HG02642 (cell line): ENCODE measurements at regions not wholly inside any gene's neighbourhood (a gene's known extent, or its start where the extent isn't known, plus 50 kb on each side); places are given as distances from the start of the nearest gene placed in this dataset.
"Not testable (repeated sequence)": the region's sequence is repeated elsewhere in the genome, so short reads cannot be mapped to it uniquely, and the experiment has no call there.

Source experiments
- ATAC-seq: cut with Tn5 transposase; IDR thresholded peaks from one replicate; pipeline ENCODE4 v1.9.1; 2021; ENCODE audit warnings: mild to moderate bottlenecking; ENCODE audit not compliant: unreplicated experiment, poor library complexity

GRCh38 chr14:57066463-57066862, 202.2 kb downstream of the EXOC5 start:
- no peak for ATAC-seq

- no peak for ATAC-seq
Measured at GRCh38 chr14:57061009-57061711, 207.5 kb downstream of the EXOC5 start.

GRCh38 chr14:57060276-57060955, 208.3 kb downstream of the EXOC5 start:
- ATAC-seq, result peak; percentile 96

DNA sequence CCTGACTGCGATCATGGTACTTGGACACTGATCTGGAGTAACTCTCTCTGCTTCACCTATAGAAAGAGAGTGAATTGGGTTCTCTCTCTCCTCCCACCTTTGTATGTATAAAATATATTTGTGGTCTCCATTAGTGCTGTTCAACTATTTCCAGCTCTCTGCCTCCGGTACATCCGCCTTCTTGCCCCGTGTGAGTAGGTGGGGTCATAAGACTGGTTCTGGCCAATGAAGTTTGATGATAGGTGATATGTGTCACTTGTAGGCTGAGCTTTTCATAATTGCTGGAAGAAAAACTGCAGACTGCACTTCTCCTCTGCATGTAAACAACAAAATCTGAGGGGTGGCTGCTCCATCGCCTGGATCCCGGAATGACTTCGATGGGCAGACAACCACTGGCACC, 210.4 kb downstream of the EXOC5 start:
- no peak for ATAC-seq

DNA sequence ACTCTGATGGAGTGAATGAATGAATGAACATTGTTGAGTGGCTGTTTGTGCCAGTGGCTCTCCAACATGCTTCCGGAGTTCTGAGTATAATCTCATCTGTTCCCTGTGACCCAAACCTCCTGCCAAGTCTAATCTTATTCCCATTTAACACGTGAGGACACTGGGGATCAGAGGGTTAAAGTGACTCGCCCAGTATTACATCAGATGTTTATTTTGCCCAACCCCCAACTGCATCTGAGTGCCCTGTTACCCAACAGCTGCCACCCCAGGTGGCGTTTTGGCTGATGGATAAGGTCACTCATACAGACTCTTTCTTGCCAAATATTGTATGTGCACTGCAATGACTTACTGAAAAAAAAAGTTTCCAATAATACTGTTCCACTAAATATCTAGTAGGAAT, 210.9 kb downstream of the EXOC5 start:
- no peak for ATAC-seq

- ATAC-seq, result not testable (repeated sequence)
Measured at GRCh38 chr14:57056522-57056921, 212.2 kb downstream of the EXOC5 start.

DNA sequence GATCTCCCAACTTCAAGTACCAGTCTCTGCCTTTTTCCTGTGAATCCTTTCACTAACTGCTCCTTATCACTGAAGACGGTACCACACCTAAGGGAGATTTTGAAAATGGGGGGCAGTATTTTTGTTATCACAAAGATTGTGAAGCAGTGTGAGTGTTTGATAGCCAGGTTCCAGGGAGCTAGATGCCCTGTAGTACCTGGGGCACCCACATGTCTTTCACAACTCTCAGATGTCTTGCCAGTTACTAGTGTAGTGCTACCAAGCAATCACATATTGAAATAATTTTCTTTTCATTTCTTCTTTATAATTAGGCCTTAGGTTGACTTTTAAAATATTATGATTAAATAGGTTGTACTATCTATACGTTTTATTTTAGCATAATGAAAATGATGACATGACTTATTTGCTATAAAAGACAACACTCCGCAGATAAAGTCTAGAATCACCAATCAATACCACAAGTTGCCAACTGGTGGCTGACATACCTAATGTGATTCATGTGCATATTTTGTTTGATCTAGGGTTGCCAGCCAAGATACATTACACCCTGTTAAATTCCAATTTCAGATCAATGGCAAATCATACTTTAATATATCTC, 215.9 kb downstream of the EXOC5 start:
- ATAC-seq, result no peak

DNA sequence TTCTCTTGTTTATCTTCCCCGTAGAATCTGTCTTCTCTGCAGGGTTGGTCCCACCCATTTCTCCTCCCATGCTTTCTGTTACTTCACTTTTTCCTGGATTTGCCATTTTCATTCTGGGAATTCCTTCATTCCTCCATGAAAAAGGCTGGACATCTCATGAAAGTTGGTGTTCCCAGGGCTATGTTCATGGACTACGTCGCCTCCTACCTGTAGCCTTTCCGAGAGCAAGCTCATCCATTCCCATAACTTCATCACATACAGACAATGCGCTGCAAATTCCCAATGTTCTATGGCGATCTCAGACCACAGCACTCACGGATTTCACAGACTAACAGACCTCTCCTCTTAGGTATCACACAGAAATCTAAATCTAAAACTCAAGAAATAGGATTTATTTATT, 217.1 kb downstream of the EXOC5 start:
- ATAC-seq, result no peak

DNA sequence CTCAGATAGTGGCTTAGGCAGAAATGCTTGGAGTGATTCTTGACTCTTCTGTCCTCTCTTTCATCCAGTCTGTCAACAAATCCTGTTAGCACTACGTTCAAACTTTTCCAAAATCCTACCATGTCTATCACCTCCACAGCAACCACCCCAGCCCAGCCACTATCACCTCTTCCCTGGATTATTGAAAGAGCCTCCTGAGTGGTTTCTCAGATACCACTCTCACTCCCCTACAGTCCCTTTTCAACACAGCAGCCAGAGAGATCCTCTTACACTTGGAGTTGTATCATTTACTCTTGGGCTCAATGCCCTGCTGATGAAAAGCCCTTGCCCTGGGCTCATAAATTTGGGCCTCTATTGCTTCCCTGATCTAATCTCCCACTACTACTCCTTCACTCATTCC, 218.9 kb downstream of the EXOC5 start:
- no peak for ATAC-seq

- ATAC-seq, result no peak
Measured at GRCh38 chr14:57046175-57046574, 222.5 kb downstream of the EXOC5 start.

GRCh38 chr14:57044101-57044973, 224.4 kb downstream of the EXOC5 start:
- ATAC-seq, result not testable (repeated sequence)

DNA sequence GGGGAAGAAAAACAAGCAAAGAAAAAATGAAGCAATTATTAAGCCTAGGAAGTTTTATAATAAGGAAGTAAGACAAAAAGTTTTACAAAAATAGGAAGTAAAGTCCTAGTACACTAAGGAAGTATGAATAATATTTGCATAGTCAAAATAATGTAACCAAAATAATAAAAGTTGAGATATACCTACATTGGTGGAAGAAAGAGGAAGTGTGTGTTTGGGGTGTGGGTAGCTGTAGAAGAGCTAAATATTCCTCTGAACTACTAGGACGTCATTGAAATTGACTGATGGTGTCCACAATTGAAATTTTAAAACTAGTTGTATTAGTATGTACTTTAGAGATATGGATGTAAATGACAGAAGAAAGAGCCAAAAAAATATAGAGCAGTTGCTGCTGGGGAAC, 228.4 kb upstream of the OTX2 start:
- ATAC-seq, result no peak

DNA sequence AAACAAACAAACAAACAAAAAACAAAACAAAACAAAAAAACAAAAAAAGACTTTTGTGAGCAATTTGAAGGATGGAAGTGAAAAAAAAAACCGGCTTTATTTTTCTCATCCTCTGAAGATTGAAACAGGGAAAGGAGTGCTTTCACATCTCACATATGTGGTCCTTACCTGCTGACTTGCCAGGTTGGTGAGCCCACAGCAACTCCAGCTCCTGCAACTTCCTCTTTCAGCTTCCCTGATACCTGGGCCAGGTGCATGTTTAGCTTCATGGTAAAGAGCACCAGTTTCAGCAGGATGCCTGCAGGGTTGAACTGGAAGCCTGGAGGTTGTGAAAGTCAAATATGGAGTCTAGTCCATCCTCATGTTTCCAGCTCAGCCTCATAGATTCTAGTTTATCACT, 221.2 kb upstream of the OTX2 start:
- ATAC-seq, result no peak

DNA sequence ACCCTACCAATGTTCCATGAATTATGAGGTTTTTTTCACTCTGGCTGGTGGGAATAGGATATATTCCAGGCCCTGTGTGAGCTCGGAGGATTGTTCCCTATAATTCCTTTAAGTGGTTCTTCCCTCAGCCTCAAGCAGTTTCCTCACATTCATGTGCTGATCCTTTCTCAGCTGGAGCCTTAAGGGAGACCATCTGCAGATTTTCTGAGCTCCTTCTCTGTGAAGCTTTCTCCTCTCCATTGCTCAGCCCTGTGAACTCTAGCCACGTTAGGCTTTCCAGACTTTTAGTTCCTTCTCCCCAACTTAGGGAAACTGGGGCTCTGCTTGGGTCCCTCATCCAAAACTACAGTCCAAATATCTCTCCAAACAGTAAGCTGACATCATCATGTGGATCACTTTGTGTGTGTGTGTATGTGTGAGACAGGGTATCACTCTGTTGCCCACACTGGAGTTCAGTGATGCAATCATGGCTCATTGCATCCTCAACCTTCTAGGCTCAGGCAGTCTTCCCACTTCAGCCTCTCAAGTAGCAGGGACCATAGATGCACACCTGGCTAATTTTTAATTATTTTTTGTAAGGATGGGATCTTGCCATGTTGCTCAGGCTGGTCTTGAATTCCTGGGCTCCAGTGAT, 219.5 kb upstream of the OTX2 start:
- ATAC-seq, result no peak

- ATAC-seq, result no peak
Measured at GRCh38 chr14:57025456-57025855, 215.2 kb upstream of the OTX2 start.

DNA sequence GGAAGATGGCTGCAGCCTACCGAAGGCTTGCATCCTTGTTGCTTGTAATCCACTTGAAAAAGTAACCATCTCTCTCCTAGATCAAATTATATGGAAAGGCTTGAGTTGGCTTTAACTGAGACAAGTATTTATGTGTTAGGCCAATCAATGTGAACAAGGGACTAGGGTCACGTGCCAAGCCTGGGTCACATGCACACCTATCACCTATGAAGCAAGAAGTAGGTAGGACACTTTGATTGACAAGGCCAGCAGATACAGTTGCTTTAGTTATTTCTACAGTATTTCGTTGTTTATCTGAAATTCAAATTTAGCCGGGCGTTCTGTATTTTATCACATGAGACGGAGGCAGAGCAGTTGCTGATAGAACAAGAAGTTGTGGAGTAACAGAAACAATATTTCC, 212.3 kb upstream of the OTX2 start:
- no peak for ATAC-seq

DNA sequence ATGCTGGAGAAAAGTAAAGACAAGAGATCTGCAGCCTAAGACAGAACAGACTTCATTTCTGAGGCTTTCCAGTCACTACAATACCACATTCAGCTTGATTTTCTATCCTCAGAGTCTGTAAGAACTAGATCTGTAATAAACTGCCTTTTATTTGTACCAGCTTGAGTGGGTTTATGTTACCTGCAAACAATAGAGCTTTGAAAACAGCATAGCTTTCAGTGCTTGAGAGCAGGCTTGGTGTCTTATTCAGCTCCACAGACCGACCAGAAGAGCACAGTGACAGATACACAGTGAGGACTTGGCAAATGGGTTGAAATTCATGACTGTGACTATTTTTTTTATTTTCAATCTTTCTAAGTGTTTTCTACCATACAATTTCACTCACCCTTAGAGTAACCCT, 207.8 kb upstream of the OTX2 start:
- ATAC-seq, result no peak

- no peak for ATAC-seq
Measured at GRCh38 chr14:57013987-57014386, 203.7 kb upstream of the OTX2 start.

DNA sequence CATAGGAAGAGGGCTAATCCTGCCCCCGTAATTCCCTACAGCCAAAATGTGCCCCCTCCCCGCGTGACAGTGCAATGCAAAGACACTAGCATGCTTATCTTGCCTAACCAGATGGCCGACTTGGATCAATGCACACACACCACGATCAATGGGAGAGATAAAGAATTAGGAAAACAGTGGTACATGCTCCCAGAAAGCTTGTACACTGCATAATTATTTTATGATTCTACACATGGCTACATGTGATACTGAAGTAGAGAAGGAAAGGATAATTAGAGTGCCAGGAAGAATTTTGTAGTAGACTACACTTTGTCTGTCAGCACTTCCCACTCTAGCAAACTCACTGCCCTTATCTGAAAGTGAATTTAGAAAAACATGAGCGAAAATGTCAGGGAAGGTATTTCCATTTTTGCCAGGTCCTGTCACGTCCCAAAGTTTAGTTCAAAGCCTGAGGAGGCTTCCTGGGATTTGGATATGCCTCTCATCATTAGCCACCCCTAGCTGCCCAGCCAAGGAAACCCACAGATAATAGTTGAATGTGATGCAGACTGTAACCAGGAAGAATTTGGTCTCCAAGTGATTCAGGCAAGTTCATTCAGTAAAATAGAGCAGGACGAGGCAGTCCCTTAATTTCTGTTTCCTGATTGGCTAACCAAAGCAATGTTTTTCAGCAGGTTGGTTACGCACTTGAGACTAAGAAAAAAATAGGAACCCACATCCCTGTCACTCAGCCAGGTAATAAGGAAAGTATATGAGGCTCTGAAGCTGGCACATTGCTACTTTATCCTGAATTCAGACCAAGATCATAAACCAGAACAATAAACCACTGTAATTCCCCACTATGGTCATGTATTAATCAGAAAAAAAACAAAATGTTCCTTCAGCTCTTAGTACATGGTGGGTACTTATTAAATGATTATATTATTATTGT, 199.6 kb upstream of the OTX2 start:
- ATAC-seq, result no peak
